HG03103 (cell line): ENCODE measurements at regions not wholly inside any gene's neighbourhood (a gene's known extent, or its start where the extent isn't known, plus 50 kb on each side); places are given as distances from the start of the nearest gene placed in this dataset.
A peak's percentile ranks its signal among the peaks of the same experiment; 100 is the strongest.

ENCODE experiments used
- ATAC-seq: cut with Tn5 transposase; IDR thresholded peaks from one replicate; pipeline ENCODE4 v1.9.1; 2021; ENCODE audit warnings: low read depth; ENCODE audit not compliant: unreplicated experiment

GRCh38 chr5:109917154-109917546 lies 227.4 kb downstream of the MAN2A1 start:
- ATAC-seq, result no peak

DNA sequence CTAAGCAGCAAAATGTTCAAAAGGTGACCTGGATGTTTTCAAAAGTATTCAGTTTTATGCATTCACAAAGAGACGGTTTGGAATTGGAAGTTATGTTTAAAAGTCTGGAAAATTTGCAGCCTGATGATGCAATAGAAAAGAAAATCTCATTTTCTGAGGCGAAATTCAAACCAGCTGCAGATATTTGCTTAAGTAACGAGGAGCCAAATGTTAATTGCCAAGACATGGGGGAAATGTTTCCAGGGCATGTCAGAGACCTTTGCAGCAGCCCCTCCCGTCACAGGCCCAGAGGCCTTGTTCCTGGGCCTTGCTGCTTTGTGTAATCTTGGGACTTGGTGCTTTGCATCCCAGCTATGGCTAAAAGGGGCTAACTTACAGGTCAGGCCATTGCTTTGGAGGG lies 228.2 kb downstream of the MAN2A1 start:
- no peak for ATAC-seq

- no peak for ATAC-seq
Observed at GRCh38 chr5:109920736-109921135, 231.0 kb downstream of the MAN2A1 start.

GRCh38 chr5:109921735-109922380 lies 232.1 kb downstream of the MAN2A1 start:
- ATAC-seq, result no peak

- no peak for ATAC-seq
Observed at GRCh38 chr5:109922381-109922995, 232.8 kb downstream of the MAN2A1 start.

GRCh38 chr5:109923205-109923604 lies 233.5 kb downstream of the MAN2A1 start:
- ATAC-seq, result no peak

DNA sequence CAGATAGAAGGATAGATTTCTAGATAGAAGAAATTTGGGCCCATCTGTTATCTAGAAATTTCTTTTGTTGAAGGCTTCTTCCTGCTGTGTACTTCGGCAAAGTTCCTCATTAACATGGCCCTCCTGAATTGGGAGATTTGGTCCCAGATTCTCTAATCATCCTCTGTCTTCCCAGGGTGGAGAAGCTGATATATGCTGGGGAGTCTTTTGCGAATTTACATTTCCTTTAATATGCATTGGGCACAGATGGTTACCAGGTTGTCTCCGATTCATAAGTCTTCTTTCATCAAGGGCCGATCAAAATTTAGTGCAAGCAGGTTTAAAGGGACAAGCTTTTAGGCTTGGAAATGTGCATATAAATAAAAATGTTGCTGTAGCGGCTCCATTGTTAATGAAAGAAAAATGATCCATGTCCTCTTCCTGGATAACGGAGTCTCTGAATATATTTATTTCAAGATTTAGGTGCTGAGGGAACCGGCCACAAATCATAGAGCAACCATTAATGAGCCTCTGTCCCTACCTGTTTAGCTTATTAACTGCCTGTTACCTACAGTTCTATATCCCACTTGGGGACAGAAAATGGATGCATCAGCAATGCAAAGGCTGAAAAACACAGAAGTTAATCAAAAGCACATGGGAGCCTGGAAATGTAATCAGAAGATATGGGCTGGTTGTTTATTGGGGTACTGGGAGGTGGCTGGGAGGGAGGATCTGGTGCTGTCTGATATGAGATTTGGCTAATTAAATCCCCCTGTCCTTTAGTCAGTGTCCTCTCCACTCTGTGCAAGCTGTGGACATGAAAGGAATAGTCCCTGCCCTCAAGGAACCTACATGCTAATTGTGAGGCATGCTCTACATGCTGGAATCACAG lies 234.7 kb downstream of the MAN2A1 start:
- ATAC-seq, result no peak

- no peak for ATAC-seq
Observed at GRCh38 chr5:109927639-109928038, 237.9 kb downstream of the MAN2A1 start.

- ATAC-seq, result no peak
Observed at GRCh38 chr5:109928046-109928445, 238.3 kb downstream of the MAN2A1 start.

DNA sequence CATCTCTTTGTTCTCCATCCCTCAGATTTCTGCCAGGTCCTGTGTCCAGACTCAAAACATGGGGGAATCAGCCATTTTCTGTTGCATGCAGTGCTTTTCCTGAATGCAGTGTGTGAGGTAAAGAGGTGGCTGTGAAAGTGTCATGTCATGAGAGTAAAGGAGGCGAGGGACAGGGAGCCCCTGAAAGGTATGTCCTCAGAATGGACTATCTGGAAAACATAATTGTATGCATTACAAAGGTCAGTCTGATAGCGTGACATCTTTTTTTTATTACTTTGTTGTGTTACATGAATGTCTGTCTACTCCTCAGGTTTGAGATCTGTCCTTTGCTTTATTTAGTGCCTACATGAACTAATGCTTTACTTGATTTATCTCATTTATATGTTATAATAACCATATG lies 239.1 kb downstream of the MAN2A1 start:
- no peak for ATAC-seq

GRCh38 chr5:109929376-109929775 lies 239.6 kb downstream of the MAN2A1 start:
- ATAC-seq, result no peak

GRCh38 chr5:109929911-109930310 lies 240.2 kb downstream of the MAN2A1 start:
- ATAC-seq, result no peak

DNA sequence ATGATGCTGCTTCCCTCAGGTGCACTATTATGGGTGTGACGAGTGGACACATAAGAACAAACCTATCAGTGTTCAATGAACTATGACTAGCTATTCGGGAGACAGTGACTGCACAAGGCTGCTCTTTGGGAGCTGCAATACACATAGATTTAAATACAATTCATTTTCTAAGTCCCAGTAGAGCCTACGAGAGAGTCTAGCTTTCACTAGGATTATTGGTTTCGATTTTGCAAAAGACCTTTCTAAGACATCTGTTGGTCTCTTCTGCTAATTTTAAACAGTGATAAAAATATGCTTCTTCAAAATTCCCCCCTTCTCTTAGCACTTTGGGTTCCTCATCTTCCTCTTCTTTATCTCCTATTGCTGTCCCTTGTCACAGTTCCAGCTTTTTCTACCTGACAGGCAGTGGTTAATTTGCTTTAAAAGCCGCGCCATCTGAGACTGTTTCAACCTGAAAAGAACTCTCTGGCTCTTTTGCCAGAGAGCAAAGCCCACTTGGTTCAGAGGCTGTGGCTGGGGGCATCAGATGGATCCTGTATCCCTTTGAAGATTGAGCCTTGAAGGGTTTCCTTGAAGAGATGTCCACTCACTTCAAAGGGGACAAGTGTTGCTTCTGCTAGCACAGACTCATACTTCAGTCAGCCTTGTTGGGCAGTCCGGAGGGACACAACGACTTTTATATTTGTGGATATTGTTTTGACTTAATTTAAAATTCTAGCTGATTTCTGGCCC lies 241.5 kb downstream of the MAN2A1 start:
- ATAC-seq, result no peak

- ATAC-seq, result no peak
Observed at GRCh38 chr5:109935833-109936490, 246.2 kb downstream of the MAN2A1 start.

DNA sequence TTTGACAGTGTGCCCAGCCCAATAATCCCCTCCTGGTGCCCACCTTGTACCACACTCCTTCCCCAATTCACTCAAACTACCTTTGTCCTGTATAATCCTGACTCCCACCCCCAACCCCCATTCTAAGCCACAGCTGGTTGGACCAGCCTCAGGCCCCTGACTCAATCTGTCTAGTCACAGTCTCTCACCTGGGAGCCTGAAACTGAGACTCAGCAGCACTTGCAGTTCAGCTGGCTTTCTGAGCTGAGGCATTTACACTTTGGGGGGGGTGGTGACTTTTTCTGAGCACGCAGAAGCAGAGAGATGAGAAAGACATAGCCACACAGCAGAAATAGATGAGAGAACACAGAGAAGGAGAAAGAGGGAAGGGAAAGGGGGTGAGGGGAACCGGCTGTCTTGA lies 247.3 kb downstream of the MAN2A1 start:
- peak; percentile 72 for ATAC-seq

GRCh38 chr5:109937951-109938350 lies 248.2 kb downstream of the MAN2A1 start:
- no peak for ATAC-seq

DNA sequence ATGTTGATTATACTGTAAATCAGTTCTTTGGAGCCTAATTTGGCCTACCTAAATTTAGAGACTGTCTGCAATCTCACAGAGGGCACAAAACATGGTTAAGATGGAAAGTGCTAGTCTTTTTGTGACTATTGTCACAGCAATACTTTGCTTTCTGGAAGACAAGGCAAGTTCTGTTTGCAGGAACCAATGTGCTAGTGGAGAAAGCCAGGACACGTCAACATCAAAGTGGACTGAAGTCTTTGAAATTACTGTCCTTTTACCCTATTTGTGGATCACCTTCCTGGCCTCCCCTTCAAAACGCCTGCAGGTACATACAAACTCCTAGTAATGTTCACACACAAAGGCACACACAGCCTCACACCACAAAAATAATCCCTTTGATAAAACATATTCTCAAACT lies 248.7 kb downstream of the MAN2A1 start:
- ATAC-seq, result no peak

DNA sequence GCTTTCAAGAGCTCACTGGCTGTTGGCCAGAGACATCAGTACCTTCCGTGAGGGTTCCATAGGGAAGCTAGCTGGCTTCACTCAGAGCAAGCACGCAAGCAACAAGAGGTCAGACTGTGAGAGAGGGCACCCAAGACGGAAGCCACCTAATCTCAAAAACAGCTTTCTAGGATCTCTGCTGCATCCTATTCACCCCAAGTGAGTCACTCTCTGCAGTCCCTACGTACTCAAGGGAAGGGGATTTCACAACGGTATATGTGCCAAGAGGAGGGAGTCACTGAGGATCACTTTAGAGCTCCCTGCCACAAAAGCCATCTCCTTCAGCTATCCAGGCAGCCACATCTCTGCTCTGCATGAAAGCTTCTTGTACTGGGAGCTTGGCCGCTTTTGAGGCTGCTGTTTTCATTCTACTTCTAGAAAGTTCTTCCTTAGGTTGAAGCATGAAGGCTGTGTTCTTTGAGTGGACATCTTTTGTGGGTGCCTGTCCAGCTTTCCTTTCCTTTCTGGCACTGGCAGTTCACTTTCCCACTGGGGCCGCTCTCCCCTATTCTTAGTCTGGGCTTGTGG lies 249.5 kb downstream of the MAN2A1 start:
- no peak for ATAC-seq

GRCh38 chr5:109942646-109943045 lies 252.9 kb downstream of the MAN2A1 start:
- ATAC-seq, result no peak

DNA sequence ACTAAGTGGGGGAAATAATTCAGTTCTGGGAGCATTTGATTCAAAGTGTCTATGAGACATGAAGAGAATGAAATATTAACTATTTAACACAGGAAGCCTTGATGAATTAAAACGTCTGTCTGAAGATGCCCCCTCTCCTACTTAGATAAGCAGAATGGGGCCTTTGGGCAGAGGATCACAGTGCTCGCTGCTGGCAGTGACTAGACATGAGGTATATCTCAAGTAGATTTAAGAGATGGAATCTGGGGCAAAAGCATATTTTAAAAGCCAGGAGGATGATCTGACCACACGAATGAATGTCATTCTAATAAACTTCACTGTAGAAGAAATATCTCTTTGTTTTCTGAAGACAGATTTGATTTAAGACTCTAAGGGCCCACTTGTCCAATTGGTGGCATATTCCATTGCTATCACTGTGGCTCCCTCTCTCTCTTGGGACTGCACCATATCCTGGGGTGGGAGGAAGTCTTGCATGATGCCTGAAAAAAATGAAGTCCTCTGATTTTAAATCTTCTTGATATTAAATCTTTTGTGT lies 254.0 kb downstream of the MAN2A1 start:
- ATAC-seq, result no peak
